Thyroid gland (tissue), 4 donors: ENCODE measurements at regions not wholly inside any gene's neighbourhood (a gene's known extent, or its start where the extent isn't known, plus 50 kb on each side); places are given as distances from the start of the nearest gene placed in this dataset.

ENCODE experiments used
- POLR2A ChIP-seq, 2 donors: fragments of 450-650 bp; IDR thresholded peaks; one replicate each; pipeline ENCODE4 v1.6.1; 2017; ENCODE audit warnings: antibody characterized with exemption in 2 of 2, mild to moderate bottlenecking in 2 of 2, moderate library complexity in 1 of 2
- TF ChIP-seq, protein P1 (sequence below), 6 experiments: fragments of 200-600 bp in 3 of 6; fragments of 450-650 bp in 3 of 6; sonication (generic) in 3 of 6; IDR thresholded peaks; one replicate each; pipeline ENCODE4 v1.5.1; 2016 to 2019; ENCODE audit warnings: antibody characterized with exemption in 6 of 6, mild to moderate bottlenecking in 2 of 6, inconsistent platforms in 1 of 6, moderate library complexity in 1 of 6

DNA sequence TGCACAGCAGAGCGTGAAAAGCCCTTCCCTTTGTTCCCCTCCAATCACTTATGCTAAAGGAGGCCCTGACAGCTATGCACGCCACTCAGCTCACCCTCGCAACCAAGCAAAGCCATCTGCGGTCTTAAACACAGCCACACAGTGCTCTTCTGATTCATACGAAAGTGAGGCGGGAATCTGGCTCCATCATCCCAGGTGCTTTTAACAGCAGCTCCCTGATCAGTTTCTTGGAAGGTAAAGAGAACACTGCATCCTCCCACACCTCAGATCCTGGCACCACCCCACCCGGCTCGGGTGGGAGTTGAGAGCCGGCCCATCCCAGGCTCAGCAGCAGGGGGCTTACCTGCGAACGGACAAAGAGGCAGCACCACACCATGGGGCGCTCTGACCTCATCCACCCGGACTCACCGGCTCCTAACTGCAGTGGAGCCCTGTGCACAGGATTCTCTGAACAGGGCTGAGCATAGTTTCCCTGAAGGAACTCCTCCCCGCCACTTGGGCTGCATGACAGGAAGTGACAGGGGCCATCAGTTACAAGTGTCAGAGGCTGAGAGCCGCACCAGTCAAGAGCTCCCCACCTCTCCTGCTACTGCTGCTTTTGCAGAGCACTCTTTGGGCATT, 114.3 kb upstream of the ARHGEF3 start:
- TF ChIP-seq, protein P1, sequence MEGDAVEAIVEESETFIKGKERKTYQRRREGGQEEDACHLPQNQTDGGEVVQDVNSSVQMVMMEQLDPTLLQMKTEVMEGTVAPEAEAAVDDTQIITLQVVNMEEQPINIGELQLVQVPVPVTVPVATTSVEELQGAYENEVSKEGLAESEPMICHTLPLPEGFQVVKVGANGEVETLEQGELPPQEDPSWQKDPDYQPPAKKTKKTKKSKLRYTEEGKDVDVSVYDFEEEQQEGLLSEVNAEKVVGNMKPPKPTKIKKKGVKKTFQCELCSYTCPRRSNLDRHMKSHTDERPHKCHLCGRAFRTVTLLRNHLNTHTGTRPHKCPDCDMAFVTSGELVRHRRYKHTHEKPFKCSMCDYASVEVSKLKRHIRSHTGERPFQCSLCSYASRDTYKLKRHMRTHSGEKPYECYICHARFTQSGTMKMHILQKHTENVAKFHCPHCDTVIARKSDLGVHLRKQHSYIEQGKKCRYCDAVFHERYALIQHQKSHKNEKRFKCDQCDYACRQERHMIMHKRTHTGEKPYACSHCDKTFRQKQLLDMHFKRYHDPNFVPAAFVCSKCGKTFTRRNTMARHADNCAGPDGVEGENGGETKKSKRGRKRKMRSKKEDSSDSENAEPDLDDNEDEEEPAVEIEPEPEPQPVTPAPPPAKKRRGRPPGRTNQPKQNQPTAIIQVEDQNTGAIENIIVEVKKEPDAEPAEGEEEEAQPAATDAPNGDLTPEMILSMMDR (IDR thresholded peaks at IDR 0.05): no peak
- no peak for TF ChIP-seq POLR2A (IDR thresholded peaks at IDR 0.05)
